ENCODE measurements at regions not wholly inside any gene's neighbourhood (a gene's known extent, or its start where the extent isn't known, plus 50 kb on each side); places are given as distances from the start of the nearest gene placed in this dataset.

DNA sequence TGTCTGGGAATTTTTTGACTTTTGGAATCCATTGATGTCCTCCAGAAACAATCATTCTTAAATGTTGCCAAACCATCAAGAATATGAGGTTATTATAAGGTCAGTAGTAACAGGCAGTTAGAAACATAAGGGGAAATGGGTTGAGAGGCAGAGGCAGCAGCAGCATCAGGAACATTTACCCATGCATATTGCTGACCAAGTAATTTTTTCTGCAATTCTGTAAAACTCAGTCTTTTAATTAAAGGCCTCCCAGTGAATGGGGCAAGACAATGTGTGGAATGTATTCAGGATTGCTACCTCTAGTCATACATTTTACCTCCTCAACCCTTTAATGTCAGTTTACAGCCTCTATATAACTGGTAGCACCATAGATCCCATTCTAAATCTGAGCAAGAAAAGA, 66.5 kb upstream of the SKAP2 start:
- Histone ChIP-seq H3K9me3 (ENCODE audit: low read length) (no peaks in the 10 kb centered on the region), H3K27ac (ENCODE audit: low read depth, low read length) (no peak overlapping the region), H3K36me3 (ENCODE audit: insufficient read depth, low read length) (no peaks in the 10 kb centered on the region), H3K27me3 (ENCODE audit: insufficient read depth, low read length, poor library complexity, severe bottlenecking) (no peaks in the 10 kb centered on the region), H3K4me3 (ENCODE audit: low read length) (no peak overlapping the region), H3K4me1 (ENCODE audit: insufficient read depth, low read length) (no peaks in the 10 kb centered on the region)
- H3K27me3 Mint-ChIP-seq, result peaks cover 12 to 25% of the 10 kb centered on the region in 2 donors
- no peak overlapping the region for H3K27ac Mint-ChIP-seq
- POLR2A ChIA-PET, result no interaction called here
- CTCF ChIA-PET, result no interaction called here
- H3K9me3 Mint-ChIP-seq, result peaks cover 0 to 9% (median 3%) of the 10 kb centered on the region in 5 donors
- H3K4me3 Mint-ChIP-seq, result no peak overlapping the region
- no peak for DNase-seq
- peaks cover 0 to 3% (median 0%) of the 10 kb centered on the region in 3 donors for H3K36me3 Mint-ChIP-seq
- no peaks in the 10 kb centered on the region for H3K4me1 Mint-ChIP-seq

DNA sequence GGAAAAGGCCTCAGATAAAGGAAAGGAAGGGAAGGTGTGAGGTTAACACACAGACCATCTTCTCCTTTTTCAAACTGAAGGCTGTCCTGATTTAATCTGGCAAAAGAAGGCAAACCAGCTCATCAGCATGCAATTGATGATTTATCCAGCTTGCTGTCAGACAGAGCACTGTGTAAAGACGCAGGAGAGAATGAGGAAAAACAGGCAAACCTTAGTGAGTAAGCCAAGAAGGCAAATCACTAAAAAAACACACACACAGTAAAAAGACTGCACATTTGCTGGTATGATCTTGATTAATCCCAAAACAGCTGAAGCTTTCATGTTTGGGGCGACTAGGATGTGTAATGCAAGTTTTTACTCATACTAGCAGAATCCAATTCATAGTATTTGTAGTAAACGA, 65.8 kb upstream of the SKAP2 start:
- H3K4me1 ChIP-seq (ENCODE audit: insufficient read depth, low read length), result no peaks in the 10 kb centered on the region
- no peak overlapping the region for H3K27ac ChIP-seq (ENCODE audit: low read depth, low read length)
- Mint-ChIP-seq H3K36me3 (peaks cover 0 to 3% (median 0%) of the 10 kb centered on the region in 3 donors), H3K27me3 (peaks cover 11 to 30% of the 10 kb centered on the region in 2 donors), H3K4me1 (no peaks in the 10 kb centered on the region), H3K4me3 (no peak overlapping the region), H3K9me3 (peaks cover 0 to 5% (median 0%) of the 10 kb centered on the region in 5 donors), H3K27ac (no peak overlapping the region)
- no peak overlapping the region for H3K4me3 ChIP-seq (ENCODE audit: low read length)
- H3K27me3 ChIP-seq (ENCODE audit: insufficient read depth, low read length, poor library complexity, severe bottlenecking), result no peaks in the 10 kb centered on the region
- no peaks in the 10 kb centered on the region for H3K9me3 ChIP-seq (ENCODE audit: low read length)
- no peak for DNase-seq
- ChIA-PET POLR2A (no interaction called here), CTCF (no interaction called here)
- no peaks in the 10 kb centered on the region for H3K36me3 ChIP-seq (ENCODE audit: insufficient read depth, low read length)

DNA sequence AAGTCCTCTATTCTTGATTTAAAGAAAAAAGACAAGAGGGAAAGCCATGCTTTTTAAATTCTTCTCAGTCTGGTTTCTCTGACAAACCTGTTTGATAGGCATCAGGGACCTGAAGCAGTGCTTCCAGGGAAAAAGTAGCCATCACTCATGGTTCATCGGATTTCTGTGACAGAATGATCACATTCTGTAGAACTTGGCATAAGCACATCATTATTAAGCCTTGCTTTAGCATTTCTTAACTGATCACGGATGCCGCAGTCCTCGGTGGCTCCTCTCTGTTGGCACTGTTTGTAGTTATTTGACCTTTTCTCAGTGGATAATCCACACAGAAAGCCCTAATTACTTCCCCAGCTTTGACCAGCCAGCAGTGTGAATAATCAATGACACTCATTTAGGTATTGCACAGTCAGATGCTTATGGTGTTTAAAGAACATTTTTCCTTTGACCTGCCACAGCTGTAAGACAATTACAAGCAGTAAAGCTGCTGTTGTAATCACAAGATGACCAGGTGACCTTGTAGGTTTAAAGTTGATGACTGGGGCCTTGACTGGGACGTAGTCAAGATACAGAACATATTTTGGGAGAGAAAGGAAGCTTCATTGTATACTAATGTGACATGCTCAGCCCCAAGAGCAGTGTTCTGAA, 64.4 kb upstream of the SKAP2 start:
- ChIA-PET POLR2A (no interaction called here), CTCF (no interaction called here)
- peaks cover 8 to 41% of the 10 kb centered on the region in 2 donors for H3K27me3 Mint-ChIP-seq
- no peak overlapping the region for H3K4me3 Mint-ChIP-seq
- peaks cover 0 to 4% (median 0%) of the 10 kb centered on the region in 5 donors for H3K9me3 Mint-ChIP-seq
- Histone ChIP-seq H3K4me1 (ENCODE audit: insufficient read depth, low read length) (no peaks in the 10 kb centered on the region), H3K27ac (ENCODE audit: low read depth, low read length) (no peak overlapping the region), H3K4me3 (ENCODE audit: low read length) (no peak overlapping the region), H3K36me3 (ENCODE audit: insufficient read depth, low read length) (no peaks in the 10 kb centered on the region), H3K9me3 (ENCODE audit: low read length) (no peaks in the 10 kb centered on the region), H3K27me3 (ENCODE audit: insufficient read depth, low read length, poor library complexity, severe bottlenecking) (no peaks in the 10 kb centered on the region)
- H3K36me3 Mint-ChIP-seq, result peaks cover 0 to 3% (median 0%) of the 10 kb centered on the region in 3 donors
- H3K27ac Mint-ChIP-seq, result no peak overlapping the region
- H3K4me1 Mint-ChIP-seq, result no peaks in the 10 kb centered on the region
- no peak for DNase-seq

DNA sequence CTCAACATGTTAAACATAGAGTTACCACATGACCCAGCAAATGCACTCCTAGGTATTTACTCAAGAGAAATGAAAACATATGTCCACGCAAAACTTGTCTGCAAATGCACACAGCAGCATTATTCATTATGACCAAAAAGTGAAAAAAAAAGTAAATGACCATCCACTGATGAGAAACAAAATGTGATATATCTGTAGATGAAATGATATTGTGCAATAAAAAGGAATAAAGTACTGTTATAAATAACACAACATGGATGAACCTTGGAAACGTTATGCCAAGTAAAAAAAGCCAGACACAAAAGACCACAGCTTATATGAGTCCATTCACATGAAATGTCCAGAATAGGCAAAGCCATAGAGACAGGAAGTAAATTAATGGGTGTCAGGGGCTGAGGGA, 61.4 kb upstream of the SKAP2 start:
- ChIA-PET POLR2A (no interaction called here), CTCF (no interaction called here)
- Histone ChIP-seq H3K4me3 (ENCODE audit: low read length) (no peak overlapping the region), H3K9me3 (ENCODE audit: low read length) (no peaks in the 10 kb centered on the region), H3K4me1 (ENCODE audit: insufficient read depth, low read length) (no peaks in the 10 kb centered on the region), H3K36me3 (ENCODE audit: insufficient read depth, low read length) (no peaks in the 10 kb centered on the region), H3K27ac (ENCODE audit: low read depth, low read length) (no peak overlapping the region), H3K27me3 (ENCODE audit: insufficient read depth, low read length, poor library complexity, severe bottlenecking) (no peaks in the 10 kb centered on the region)
- Mint-ChIP-seq H3K4me1 (no peaks in the 10 kb centered on the region), H3K27ac (no peak overlapping the region), H3K27me3 (peaks cover 6 to 49% of the 10 kb centered on the region in 2 donors), H3K36me3 (peaks cover 0 to 3% (median 1%) of the 10 kb centered on the region in 3 donors), H3K9me3 (no peaks in the 10 kb centered on the region), H3K4me3 (no peak overlapping the region)
- no peak for DNase-seq

DNA sequence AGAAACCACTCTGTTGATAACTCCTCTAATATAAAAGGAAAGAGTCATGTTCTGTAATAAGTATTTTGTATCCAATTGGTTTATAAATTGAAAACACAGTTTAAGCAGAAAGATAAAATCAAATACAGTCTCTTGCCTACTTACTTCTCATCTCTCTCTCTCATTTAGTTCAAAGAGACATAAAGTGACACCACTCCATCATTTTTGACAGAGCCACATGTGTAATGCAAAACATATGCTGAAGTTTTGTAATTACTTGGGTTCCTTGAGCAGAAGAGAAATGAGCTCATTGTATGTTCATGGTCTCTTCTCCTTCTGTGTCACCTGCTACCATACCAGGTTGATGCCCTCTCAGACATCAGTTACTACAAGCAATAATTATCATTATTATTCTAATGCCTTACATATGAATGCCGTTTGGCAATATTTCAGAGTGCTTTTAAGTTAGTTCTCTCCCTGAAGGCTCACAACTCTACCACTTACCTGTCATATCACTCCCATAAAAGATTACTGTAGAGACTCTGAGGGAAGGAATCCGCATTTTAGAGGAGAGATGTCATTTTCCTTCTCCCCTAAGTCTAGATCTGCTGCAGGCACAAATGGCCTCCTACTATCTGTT, 59.9 kb upstream of the SKAP2 start:
- Mint-ChIP-seq H3K27ac (no peak overlapping the region), H3K9me3 (no peaks in the 10 kb centered on the region), H3K36me3 (peaks cover 0 to 3% (median 1%) of the 10 kb centered on the region in 3 donors), H3K4me1 (no peaks in the 10 kb centered on the region), H3K4me3 (no peak overlapping the region), H3K27me3 (peaks cover 3 to 53% of the 10 kb centered on the region in 2 donors)
- Histone ChIP-seq H3K36me3 (ENCODE audit: insufficient read depth, low read length) (no peaks in the 10 kb centered on the region), H3K4me1 (ENCODE audit: insufficient read depth, low read length) (no peaks in the 10 kb centered on the region), H3K4me3 (ENCODE audit: low read length) (no peak overlapping the region), H3K27me3 (ENCODE audit: insufficient read depth, low read length, poor library complexity, severe bottlenecking) (no peaks in the 10 kb centered on the region), H3K9me3 (ENCODE audit: low read length) (no peaks in the 10 kb centered on the region), H3K27ac (ENCODE audit: low read depth, low read length) (no peak overlapping the region)
- ChIA-PET CTCF (no interaction called here), POLR2A (no interaction called here)
- DNase-seq, result no peak

DNA sequence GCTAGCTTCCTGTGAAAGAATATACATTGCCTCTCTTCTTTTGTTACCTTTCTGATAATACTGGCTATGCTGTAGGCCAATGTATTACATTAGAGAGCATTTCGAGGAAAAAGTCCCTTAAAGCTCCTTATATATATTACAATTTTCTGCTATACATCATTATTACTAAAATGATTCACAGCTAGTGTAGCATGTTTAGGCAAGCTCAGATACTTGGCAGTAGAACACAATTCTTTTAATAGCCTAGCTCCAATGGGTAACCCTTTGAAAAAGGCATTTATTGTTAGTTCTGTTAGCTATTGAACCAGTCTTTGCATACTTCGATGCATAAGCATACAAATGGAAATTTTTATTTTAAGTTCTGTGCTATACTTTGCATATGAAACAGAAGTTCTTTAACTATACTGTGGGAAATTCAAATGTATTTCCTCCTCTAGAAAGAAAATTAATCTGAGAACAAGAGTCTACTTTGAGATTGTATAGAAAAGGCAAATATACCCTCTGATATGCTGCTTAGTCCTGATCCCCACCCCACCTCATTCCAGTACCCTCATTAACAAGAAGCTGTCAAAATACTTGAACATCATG, 55.6 kb upstream of the SKAP2 start:
- POLR2A ChIA-PET, result no interaction called here
- no peaks in the 10 kb centered on the region for H3K9me3 ChIP-seq (ENCODE audit: low read length)

DNA sequence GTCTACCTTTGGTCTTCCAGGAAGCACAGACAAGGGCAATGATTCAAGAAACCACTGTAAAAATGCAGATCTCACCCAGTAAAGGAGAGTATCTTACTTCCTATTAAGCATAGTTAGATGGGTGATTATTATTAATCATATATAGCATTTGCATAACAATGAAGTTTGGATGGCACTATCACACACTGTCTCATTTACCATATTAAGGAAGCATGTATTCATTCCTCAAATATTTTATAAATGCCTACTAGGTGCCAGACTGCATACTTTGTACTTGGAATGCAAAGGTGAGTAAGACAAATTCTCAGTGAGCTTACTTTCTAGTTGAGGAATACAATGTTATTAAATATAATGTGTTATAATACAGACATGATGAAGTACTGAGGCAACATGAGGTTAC, 53.9 kb upstream of the SKAP2 start:
- ChIA-PET POLR2A (no interaction called here), CTCF (no interaction called here)
- Mint-ChIP-seq H3K27ac (no peak overlapping the region), H3K4me3 (no peak overlapping the region), H3K9me3 (no peaks in the 10 kb centered on the region), H3K4me1 (no peaks in the 10 kb centered on the region), H3K27me3 (peaks cover 8 to 40% of the 10 kb centered on the region in 2 donors), H3K36me3 (peaks cover 0 to 1% (median 0%) of the 10 kb centered on the region in 3 donors)
- no peaks in the 10 kb centered on the region for H3K9me3 ChIP-seq (ENCODE audit: low read length)
- no peak for DNase-seq
- H3K27ac ChIP-seq (ENCODE audit: low read depth, low read length), result no peak overlapping the region
- no peak overlapping the region for H3K4me3 ChIP-seq (ENCODE audit: low read length)
- H3K4me1 ChIP-seq (ENCODE audit: insufficient read depth, low read length), result no peaks in the 10 kb centered on the region
- no peaks in the 10 kb centered on the region for H3K36me3 ChIP-seq (ENCODE audit: insufficient read depth, low read length)
- no peaks in the 10 kb centered on the region for H3K27me3 ChIP-seq (ENCODE audit: insufficient read depth, low read length, poor library complexity, severe bottlenecking)

More for the DNA sequence above, 55.6 kb upstream of the SKAP2 start:
- Histone ChIP-seq H3K27ac (ENCODE audit: low read depth, low read length) (no peak overlapping the region), H3K27me3 (ENCODE audit: insufficient read depth, low read length, poor library complexity, severe bottlenecking) (no peaks in the 10 kb centered on the region), H3K4me3 (ENCODE audit: low read length) (no peak overlapping the region), H3K36me3 (ENCODE audit: insufficient read depth, low read length) (no peaks in the 10 kb centered on the region), H3K4me1 (ENCODE audit: insufficient read depth, low read length) (no peaks in the 10 kb centered on the region)
- Mint-ChIP-seq H3K27ac (no peak overlapping the region), H3K9me3 (no peaks in the 10 kb centered on the region), H3K4me3 (no peak overlapping the region), H3K27me3 (peaks cover 6 to 45% of the 10 kb centered on the region in 2 donors), H3K4me1 (no peaks in the 10 kb centered on the region), H3K36me3 (peaks cover 0 to 1% (median 0%) of the 10 kb centered on the region in 3 donors)
- no peak for DNase-seq
- CTCF ChIA-PET, result no interaction called here

DNA sequence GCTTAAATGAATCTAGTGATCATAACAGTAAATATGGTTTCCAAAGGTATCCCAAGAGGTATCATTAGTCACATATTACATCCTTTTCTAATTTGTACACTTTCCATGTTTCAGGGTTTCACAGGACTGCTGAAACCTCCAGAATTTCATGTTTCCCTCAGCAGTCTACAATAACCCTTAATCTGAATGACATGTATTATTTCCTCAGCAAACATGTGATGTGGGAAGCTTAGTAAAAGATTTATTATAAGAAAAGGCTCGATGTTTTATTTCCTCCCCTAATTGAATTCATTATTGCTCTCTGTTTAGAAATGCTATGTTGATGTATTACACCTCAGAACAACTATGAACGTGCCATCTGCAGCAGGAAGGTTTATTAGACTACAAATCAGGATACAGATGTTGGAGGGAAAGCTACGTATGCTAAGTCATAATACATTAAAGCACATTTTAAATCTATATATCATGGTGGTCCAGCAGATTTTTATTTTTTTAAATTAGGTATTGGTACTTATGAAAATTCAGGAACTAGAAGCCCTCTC, 52.5 kb upstream of the SKAP2 start:
- DNase-seq, result no peak
- Histone ChIP-seq H3K27me3 (ENCODE audit: insufficient read depth, low read length, poor library complexity, severe bottlenecking) (no peaks in the 10 kb centered on the region), H3K9me3 (ENCODE audit: low read length) (no peaks in the 10 kb centered on the region), H3K27ac (ENCODE audit: low read depth, low read length) (no peak overlapping the region), H3K4me3 (ENCODE audit: low read length) (no peak overlapping the region), H3K4me1 (ENCODE audit: insufficient read depth, low read length) (no peaks in the 10 kb centered on the region), H3K36me3 (ENCODE audit: insufficient read depth, low read length) (no peaks in the 10 kb centered on the region)
- H3K27me3 Mint-ChIP-seq, result peaks cover 5 to 32% of the 10 kb centered on the region in 2 donors
- peaks cover 0 to under 1% (median 0%) of the 10 kb centered on the region in 3 donors for H3K36me3 Mint-ChIP-seq
- no peak overlapping the region for H3K27ac Mint-ChIP-seq
- no peaks in the 10 kb centered on the region for H3K4me1 Mint-ChIP-seq
- no peaks in the 10 kb centered on the region for H3K9me3 Mint-ChIP-seq
- ChIA-PET POLR2A (no interaction called here), CTCF (interaction anchor here (0.7 kb wide), 1 partner anchor 22 kb away, joined by 3 read pairs; no protein-coding TSS in a partner anchor)
- H3K4me3 Mint-ChIP-seq, result no peak overlapping the region
